ENCODE measurements at regions not wholly inside any gene's neighbourhood (a gene's known extent, or its start where the extent isn't known, plus 50 kb on each side); places are given as distances from the start of the nearest gene placed in this dataset.

GRCh38 chr3:42037318-42037945 lies 53.7 kb upstream of the TRAK1 start:
- DNase-seq = no peak

GRCh38 chr3:42036483-42036823 lies 54.7 kb upstream of the TRAK1 start:
- DNase-seq = no peak

GRCh38 chr3:42035816-42036482 lies 55.2 kb upstream of the TRAK1 start:
- DNase-seq = no peak

GRCh38 chr3:42035007-42035406 lies 56.1 kb upstream of the TRAK1 start:
- no peak for DNase-seq

- no peak for DNase-seq
Observed at GRCh38 chr3:42033741-42034140, 57.4 kb upstream of the TRAK1 start.

GRCh38 chr3:42032693-42033349 lies 58.3 kb upstream of the TRAK1 start:
- DNase-seq = peak in 23 of 56 donors; percentile 7 to 75 (median 20)

- DNase-seq = peak in 18 of 56 donors; percentile 3 to 59 (median 26)
Observed at GRCh38 chr3:42031808-42032480, 59.2 kb upstream of the TRAK1 start.

GRCh38 chr3:42028474-42028873 lies 62.7 kb upstream of the TRAK1 start:
- no peak for DNase-seq

GRCh38 chr3:42027571-42027970 lies 63.6 kb upstream of the TRAK1 start:
- DNase-seq = no peak

GRCh38 chr3:42025370-42026138 lies 63.7 kb upstream of the ULK4 start:
- DNase-seq = peak in 53 of 56 donors; percentile 21 to 95 (median 80)

- DNase-seq = peak in 6 of 56 donors; percentile 5 to 13 (median 11)
Observed at GRCh38 chr3:42024591-42025351, 62.9 kb upstream of the ULK4 start.

GRCh38 chr3:42023380-42023779 lies 61.5 kb upstream of the ULK4 start:
- no peak for DNase-seq

- DNase-seq = no peak
Observed at GRCh38 chr3:42022355-42022754, 60.5 kb upstream of the ULK4 start.

GRCh38 chr3:42020684-42021307 lies 58.9 kb upstream of the ULK4 start:
- no peak for DNase-seq

GRCh38 chr3:42019953-42020260 lies 58.0 kb upstream of the ULK4 start:
- no peak for DNase-seq

GRCh38 chr3:42019144-42019952 lies 57.4 kb upstream of the ULK4 start:
- DNase-seq = no peak

- DNase-seq = peak in 28 of 56 donors; percentile 6 to 58 (median 30)
Observed at GRCh38 chr3:42014921-42015533, 53.1 kb upstream of the ULK4 start.

- peak in 2 of 56 donors; percentile 9 to 16 for DNase-seq
Observed at GRCh38 chr3:42014458-42014920, 52.6 kb upstream of the ULK4 start.

Data from amygdala (tissue), 56 donors.